H1 (cell line): ENCODE measurements at regions not wholly inside any gene's neighbourhood (a gene's known extent, or its start where the extent isn't known, plus 50 kb on each side); places are given as distances from the start of the nearest gene placed in this dataset.

Experiments used
- ASH2L ChIP-seq: fragments of 200-600, 300-600 bp; sonication (generic); IDR thresholded peaks from one replicate; pipeline ENCODE4 v1.7.1; 2017; ENCODE audit warnings: low read length
- ATF3 ChIP-seq: IDR thresholded peaks from 2 replicates; pipeline ENCODE4 v1.6.1; 2011; ENCODE audit warnings: low read depth, mild to moderate bottlenecking, low read length; ENCODE audit not compliant: insufficient read depth
- BACH1 ChIP-seq: IDR thresholded peaks from 2 replicates; pipeline ENCODE4 v1.6.1; 2012; ENCODE audit warnings: low read length, improper control_type of control experiment
- E2F6 ChIP-seq: IDR thresholded peaks from 2 replicates; pipeline ENCODE4 v1.6.1; 2012; ENCODE audit warnings: inconsistent platforms
- EP300 ChIP-seq, 2 experiments: IDR thresholded peaks; 1 replicate in 1 of 2; 2 replicates in 1 of 2; pipeline ENCODE4 v1.6.1; 2011 to 2012; ENCODE audit warnings: low read depth in 2 of 2, low read length in 2 of 2, mild to moderate bottlenecking in 2 of 2, borderline replicate concordance in 1 of 2, inconsistent platforms in 1 of 2, moderate library complexity in 1 of 2
- HDAC6 ChIP-seq: IDR thresholded peaks from one replicate; pipeline ENCODE4 v1.7.1; 2012; ENCODE audit warnings: low read depth, mild to moderate bottlenecking, inconsistent platforms, low read length, moderate library complexity
- JUN ChIP-seq: IDR thresholded peaks from 2 replicates; pipeline ENCODE4 v1.6.1; 2011; ENCODE audit warnings: low read depth, mild to moderate bottlenecking, improper control_type of control experiment, low read length
- JUND ChIP-seq: IDR thresholded peaks from 2 replicates; pipeline ENCODE4 v1.6.1; 2011; ENCODE audit warnings: mild to moderate bottlenecking, improper control_type of control experiment, low read length
- POLR2AphosphoS5 ChIP-seq: IDR thresholded peaks from 2 replicates; pipeline ENCODE4 v1.6.1; 2011; ENCODE audit warnings: low read depth, low read length
- RAD21 ChIP-seq, 2 experiments: IDR thresholded peaks in 1 of 2; conservative IDR thresholded peaks in 1 of 2; 2 replicates each; pipeline ENCODE4 v1.6.1; 2011; ENCODE audit warnings: low read depth in 2 of 2, low read length in 2 of 2, improper control_type of control experiment in 1 of 2, inconsistent platforms in 1 of 2, mild to moderate bottlenecking in 1 of 2, moderate library complexity in 1 of 2
- SIN3A ChIP-seq, 2 experiments: IDR thresholded peaks in 1 of 2; conservative IDR thresholded peaks in 1 of 2; 2 replicates each; pipeline ENCODE4 v1.6.1; 2011 to 2012; ENCODE audit warnings: low read length in 2 of 2, improper control_type of control experiment in 1 of 2, low read depth in 1 of 2, mild to moderate bottlenecking in 1 of 2
- SUZ12 ChIP-seq: fragments of 200-600 bp; sonication (generic); IDR thresholded peaks from 2 replicates; pipeline ENCODE4 v1.6.1; 2012; ENCODE audit warnings: mild to moderate bottlenecking, inconsistent platforms, low read length, moderate library complexity, mixed read lengths
- YY1 ChIP-seq: IDR thresholded peaks from 2 replicates; pipeline ENCODE4 v1.6.1; 2011; ENCODE audit warnings: low read depth, mild to moderate bottlenecking, low read length
- TF ChIP-seq, protein P1 (sequence below), 3 experiments: IDR thresholded peaks; 1 replicate in 2 of 3; 2 replicates in 1 of 3; pipeline versions ENCODE4 v1.5.1 to v1.6.1; 2011; ENCODE audit warnings: low read length in 3 of 3, mild to moderate bottlenecking in 3 of 3, inconsistent platforms in 2 of 3, low read depth in 1 of 3, moderate library complexity in 1 of 3; ENCODE audit not compliant: insufficient read depth in 1 of 3; ENCODE audit errors: control extremely low read depth in 1 of 3

- TF ChIP-seq, protein P1, sequence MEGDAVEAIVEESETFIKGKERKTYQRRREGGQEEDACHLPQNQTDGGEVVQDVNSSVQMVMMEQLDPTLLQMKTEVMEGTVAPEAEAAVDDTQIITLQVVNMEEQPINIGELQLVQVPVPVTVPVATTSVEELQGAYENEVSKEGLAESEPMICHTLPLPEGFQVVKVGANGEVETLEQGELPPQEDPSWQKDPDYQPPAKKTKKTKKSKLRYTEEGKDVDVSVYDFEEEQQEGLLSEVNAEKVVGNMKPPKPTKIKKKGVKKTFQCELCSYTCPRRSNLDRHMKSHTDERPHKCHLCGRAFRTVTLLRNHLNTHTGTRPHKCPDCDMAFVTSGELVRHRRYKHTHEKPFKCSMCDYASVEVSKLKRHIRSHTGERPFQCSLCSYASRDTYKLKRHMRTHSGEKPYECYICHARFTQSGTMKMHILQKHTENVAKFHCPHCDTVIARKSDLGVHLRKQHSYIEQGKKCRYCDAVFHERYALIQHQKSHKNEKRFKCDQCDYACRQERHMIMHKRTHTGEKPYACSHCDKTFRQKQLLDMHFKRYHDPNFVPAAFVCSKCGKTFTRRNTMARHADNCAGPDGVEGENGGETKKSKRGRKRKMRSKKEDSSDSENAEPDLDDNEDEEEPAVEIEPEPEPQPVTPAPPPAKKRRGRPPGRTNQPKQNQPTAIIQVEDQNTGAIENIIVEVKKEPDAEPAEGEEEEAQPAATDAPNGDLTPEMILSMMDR (IDR thresholded peaks at IDR 0.05; ENCODE audit: control extremely low read depth in 1 of 3, insufficient read depth in 1 of 3, low read depth in 1 of 3, low read length in 3 of 3) = no peak
- no peak for TF ChIP-seq ASH2L
- no peak for TF ChIP-seq SUZ12
- no peak for TF ChIP-seq ATF3
- no peak for TF ChIP-seq JUND
- TF ChIP-seq BACH1 = no peak
- TF ChIP-seq POLR2AphosphoS5 = no peak
- TF ChIP-seq HDAC6 = no peak
- no peak for TF ChIP-seq RAD21 (IDR thresholded peaks at IDR 0.05 in 1 of 2, conservative IDR thresholded peaks at IDR 0.05 in 1 of 2; ENCODE audit: low read depth in 2 of 2, low read length in 2 of 2)
- no peak for TF ChIP-seq E2F6
- TF ChIP-seq EP300 (IDR thresholded peaks at IDR 0.05; ENCODE audit: borderline replicate concordance in 1 of 2, low read depth in 2 of 2, low read length in 2 of 2) = no peak
- no peak for TF ChIP-seq YY1
- no peak for TF ChIP-seq JUN
- TF ChIP-seq SIN3A (conservative IDR thresholded peaks at IDR 0.05 in 1 of 2, IDR thresholded peaks at IDR 0.05 in 1 of 2; ENCODE audit: low read depth in 1 of 2, low read length in 2 of 2) = no peak
These were observed 725.0 kb upstream of the FLRT2 start for GRCh38 chr14:84804895-84805294.
